Panc1 (cell line): ENCODE measurements at regions not wholly inside any gene's neighbourhood (a gene's known extent, or its start where the extent isn't known, plus 50 kb on each side); places are given as distances from the start of the nearest gene placed in this dataset.

ENCODE experiments used
- POLR2AphosphoS5 ChIP-seq: IDR thresholded peaks from 2 replicates; pipeline ENCODE4 v1.6.1; 2012; ENCODE audit warnings: mild to moderate bottlenecking, low read depth, low read length, moderate library complexity
- SIN3A ChIP-seq: IDR thresholded peaks from 2 replicates; pipeline ENCODE4 v1.6.1; 2012; ENCODE audit warnings: low read depth, mild to moderate bottlenecking, low read length, moderate library complexity, borderline replicate concordance; ENCODE audit not compliant: insufficient read depth
- TF ChIP-seq, protein P1 (sequence below), 2 experiments: IDR thresholded peaks; 2 replicates each; pipeline ENCODE4 v1.6.1; 2011 to 2012; ENCODE audit warnings: low read depth in 2 of 2, control low read depth in 1 of 2, low read length in 1 of 2, mild to moderate bottlenecking in 1 of 2, moderate library complexity in 1 of 2; ENCODE audit not compliant: insufficient read depth in 1 of 2
- TF ChIP-seq, protein P2 (sequence below): fragments of 450-650 bp; IDR thresholded peaks from 2 replicates; pipeline ENCODE4 v1.5.1; 2017; ENCODE audit warnings: mild to moderate bottlenecking

DNA sequence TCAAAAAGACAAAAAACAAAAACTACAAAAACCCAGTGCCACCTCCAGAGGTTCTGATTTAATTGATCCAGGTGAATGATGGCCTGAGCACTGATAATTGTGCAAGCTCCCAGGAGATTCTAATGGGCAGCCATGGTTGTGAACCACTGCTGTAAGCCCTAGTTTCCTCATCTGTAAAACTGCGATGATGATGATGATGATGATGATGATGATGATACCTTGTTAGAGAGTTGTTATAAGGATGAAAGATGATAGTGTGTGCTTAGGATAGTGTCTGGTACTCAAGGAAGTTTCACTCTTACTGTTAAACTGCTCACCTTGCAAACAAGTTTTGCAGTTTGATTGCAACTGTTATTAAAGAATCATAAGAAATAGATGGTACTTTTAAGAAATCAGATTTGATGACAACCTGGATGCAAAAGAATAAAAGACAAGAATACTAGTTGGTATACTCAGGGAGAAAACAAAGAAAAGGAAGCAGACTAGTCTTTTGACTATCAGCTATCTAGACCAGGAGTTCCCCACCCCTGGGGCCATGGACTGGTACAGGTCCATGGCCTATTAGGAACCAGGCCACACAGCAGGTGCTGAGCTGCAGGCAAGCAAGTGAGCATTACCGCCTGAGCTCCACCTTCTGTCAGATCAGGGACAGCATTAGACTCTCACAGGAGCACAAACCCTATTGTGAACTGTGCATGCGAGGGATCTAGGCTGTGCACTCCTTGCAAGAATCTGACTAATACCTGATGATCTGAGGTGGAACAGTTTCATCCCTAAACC, 98.0 kb downstream of the OR2K2 start:
- TF ChIP-seq POLR2AphosphoS5 (no peak), SIN3A (no peak)
- TF ChIP-seq, protein P1, sequence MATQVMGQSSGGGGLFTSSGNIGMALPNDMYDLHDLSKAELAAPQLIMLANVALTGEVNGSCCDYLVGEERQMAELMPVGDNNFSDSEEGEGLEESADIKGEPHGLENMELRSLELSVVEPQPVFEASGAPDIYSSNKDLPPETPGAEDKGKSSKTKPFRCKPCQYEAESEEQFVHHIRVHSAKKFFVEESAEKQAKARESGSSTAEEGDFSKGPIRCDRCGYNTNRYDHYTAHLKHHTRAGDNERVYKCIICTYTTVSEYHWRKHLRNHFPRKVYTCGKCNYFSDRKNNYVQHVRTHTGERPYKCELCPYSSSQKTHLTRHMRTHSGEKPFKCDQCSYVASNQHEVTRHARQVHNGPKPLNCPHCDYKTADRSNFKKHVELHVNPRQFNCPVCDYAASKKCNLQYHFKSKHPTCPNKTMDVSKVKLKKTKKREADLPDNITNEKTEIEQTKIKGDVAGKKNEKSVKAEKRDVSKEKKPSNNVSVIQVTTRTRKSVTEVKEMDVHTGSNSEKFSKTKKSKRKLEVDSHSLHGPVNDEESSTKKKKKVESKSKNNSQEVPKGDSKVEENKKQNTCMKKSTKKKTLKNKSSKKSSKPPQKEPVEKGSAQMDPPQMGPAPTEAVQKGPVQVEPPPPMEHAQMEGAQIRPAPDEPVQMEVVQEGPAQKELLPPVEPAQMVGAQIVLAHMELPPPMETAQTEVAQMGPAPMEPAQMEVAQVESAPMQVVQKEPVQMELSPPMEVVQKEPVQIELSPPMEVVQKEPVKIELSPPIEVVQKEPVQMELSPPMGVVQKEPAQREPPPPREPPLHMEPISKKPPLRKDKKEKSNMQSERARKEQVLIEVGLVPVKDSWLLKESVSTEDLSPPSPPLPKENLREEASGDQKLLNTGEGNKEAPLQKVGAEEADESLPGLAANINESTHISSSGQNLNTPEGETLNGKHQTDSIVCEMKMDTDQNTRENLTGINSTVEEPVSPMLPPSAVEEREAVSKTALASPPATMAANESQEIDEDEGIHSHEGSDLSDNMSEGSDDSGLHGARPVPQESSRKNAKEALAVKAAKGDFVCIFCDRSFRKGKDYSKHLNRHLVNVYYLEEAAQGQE (IDR thresholded peaks at IDR 0.05; ENCODE audit: insufficient read depth in 1 of 2, low read depth in 2 of 2, low read length in 1 of 2), result no peak
- TF ChIP-seq, protein P2, sequence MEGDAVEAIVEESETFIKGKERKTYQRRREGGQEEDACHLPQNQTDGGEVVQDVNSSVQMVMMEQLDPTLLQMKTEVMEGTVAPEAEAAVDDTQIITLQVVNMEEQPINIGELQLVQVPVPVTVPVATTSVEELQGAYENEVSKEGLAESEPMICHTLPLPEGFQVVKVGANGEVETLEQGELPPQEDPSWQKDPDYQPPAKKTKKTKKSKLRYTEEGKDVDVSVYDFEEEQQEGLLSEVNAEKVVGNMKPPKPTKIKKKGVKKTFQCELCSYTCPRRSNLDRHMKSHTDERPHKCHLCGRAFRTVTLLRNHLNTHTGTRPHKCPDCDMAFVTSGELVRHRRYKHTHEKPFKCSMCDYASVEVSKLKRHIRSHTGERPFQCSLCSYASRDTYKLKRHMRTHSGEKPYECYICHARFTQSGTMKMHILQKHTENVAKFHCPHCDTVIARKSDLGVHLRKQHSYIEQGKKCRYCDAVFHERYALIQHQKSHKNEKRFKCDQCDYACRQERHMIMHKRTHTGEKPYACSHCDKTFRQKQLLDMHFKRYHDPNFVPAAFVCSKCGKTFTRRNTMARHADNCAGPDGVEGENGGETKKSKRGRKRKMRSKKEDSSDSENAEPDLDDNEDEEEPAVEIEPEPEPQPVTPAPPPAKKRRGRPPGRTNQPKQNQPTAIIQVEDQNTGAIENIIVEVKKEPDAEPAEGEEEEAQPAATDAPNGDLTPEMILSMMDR, result no peak
